ENCODE measurements at regions not wholly inside any gene's neighbourhood (a gene's known extent, or its start where the extent isn't known, plus 50 kb on each side); places are given as distances from the start of the nearest gene placed in this dataset.
"Not testable (repeated sequence)": the region's sequence is repeated elsewhere in the genome, so short reads cannot be mapped to it uniquely, and the experiment has no call there.

DNA sequence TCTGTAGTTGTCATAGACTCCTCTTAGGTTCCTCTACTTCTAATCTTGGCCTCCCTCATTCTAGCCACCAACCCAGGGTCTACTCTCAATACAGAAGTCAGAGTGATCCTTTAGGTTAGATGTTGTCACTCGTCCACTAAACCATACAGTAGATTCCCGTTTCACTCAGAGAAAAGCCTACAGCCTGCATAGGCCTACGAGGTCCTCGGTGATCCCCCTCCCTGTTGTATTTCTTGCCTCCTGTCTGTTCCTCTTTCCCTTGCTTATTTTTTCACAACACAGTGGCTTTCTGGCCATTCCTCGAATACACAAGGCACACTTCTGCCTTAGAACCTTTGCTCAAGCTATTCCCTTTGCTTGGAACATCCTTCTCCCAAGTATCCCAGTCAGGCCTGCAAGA is 183.0 kb upstream of the PRSS1 start:
- DNase-seq: no peak

DNA sequence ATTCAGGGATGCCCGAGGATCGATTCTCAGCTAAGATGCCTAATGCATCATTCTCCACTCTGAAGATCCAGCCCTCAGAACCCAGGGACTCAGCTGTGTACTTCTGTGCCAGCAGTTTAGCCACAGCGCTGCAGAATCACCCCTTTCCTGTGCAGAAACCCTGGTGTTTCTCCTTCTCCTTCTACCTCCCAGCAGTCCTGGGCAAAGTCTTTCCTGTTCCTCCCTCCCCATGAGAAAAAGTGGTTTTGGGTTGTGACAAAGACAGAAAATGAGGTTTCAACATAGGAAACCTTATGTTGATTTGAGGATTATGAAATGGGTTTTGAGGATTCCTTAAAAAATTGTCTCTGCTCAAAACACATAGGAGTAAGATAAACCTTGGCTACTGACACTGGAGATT is 185.1 kb upstream of the PRSS1 start:
- not testable (repeated sequence) for DNase-seq

DNA sequence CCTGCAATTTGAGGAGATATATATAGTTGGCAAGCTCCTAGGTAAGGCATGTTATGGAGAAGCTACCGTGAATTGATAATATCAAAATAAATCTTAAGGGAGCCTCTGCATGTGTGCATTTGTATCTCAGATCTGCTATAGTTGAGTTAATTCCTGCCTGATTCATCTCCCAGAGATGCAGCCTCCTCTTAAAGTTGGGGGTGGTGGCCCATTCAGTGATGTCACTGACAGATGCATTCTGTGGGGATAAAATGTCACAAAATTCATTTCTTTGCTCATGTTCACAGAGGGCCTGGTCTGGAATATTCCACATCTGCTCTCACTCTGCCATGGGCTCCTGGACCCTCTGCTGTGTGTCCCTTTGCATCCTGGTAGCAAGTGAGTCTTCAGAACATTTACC is 185.8 kb upstream of the PRSS1 start:
- DNase-seq: no peak

DNA sequence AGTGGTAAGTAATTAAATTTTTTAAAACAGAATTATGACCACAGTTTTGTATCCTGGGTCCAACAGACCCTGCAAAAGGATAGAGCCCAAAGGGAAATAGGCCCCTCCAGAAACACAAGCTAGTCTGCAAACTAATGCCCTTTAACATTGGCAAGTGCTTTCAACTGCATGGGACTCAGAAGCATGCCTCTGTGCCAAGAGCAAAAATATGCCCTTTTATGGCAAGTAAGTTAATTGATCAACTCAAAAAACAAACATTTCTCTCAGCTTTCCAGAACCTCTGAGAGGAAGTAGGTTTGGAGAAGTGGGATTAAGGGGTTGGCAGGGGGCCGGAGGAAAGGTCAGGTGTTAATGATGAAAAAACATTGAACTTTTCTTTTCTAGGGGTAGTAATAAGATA is 186.6 kb upstream of the PRSS1 start:
- no peak for DNase-seq

DNA sequence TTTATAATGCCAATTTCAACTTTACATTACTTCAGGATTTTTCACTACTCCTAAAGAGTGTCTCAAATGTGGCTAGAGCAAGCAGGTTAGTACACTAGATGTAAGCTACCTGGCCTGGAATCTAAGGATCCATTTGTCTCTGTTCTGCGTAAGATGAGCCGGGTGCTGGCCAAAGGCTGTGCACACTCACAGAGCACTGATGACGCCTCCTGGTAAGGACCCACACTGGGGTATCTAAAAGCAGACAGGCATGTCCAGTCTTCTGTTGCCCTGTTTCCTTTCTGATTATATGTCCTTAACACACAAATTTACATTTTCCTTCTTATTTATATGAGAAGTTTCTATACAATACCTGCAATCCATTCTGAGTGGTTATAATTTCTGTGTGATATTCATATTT is 187.9 kb upstream of the PRSS1 start:
- not testable (repeated sequence) for DNase-seq

GRCh38 chr7:142560770-142561169 is 188.5 kb upstream of the PRSS1 start:
- not testable (repeated sequence) for DNase-seq

GRCh38 chr7:142560166-142560565 is 189.1 kb upstream of the PRSS1 start:
- no peak for DNase-seq

DNA sequence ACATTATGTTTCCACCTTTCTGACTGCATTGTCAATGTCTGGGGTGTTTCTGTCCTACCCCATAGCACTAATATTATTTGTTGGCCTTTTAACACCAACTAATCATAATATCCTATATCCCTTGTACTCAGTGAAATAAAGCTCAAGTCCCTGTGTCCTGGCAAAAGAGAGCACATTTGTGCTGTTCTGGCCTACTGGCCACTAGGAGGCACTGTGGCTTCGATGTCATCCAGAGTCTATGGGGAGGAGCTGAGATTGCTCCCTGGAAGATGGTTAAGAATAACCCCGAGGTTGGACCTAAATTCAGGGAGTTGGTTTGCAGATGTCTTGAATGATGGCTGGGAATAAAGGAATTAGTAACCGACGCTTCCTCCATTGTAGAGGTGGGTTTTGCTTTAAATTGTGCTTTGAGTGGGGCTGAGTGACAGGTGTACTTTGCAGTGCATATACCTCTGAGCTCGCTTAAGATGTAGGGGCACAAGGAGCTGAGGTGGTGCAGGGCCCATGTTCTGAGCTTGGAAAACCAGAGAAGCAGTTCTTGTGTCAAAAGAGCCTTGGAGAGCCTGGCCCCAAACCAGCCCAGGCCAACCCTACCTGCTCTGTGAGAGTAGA is 191.2 kb upstream of the PRSS1 start:
- peak; percentile 52 to 53 for DNase-seq

DNA sequence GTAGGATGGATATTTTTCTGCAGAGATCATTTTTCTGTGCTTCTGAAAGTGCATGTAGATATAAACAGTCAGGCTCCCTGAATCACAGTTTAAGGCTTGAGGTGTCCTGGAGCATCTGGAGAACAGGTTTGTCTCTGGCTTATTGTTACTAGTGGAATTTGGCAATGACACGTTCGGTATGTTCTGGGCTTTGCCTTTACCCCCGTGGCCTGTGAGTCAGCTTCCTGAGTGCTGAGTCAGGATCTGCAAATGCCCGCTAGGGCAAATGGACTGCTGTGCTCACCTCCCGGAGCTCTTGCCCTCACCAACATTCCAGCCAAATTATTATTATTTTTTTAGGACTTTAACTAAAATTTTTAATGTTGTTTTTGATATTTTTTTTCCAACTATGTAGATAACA is 192.5 kb upstream of the PRSS1 start:
- DNase-seq: peak in 1 of 2 donors; percentile 55

DNA sequence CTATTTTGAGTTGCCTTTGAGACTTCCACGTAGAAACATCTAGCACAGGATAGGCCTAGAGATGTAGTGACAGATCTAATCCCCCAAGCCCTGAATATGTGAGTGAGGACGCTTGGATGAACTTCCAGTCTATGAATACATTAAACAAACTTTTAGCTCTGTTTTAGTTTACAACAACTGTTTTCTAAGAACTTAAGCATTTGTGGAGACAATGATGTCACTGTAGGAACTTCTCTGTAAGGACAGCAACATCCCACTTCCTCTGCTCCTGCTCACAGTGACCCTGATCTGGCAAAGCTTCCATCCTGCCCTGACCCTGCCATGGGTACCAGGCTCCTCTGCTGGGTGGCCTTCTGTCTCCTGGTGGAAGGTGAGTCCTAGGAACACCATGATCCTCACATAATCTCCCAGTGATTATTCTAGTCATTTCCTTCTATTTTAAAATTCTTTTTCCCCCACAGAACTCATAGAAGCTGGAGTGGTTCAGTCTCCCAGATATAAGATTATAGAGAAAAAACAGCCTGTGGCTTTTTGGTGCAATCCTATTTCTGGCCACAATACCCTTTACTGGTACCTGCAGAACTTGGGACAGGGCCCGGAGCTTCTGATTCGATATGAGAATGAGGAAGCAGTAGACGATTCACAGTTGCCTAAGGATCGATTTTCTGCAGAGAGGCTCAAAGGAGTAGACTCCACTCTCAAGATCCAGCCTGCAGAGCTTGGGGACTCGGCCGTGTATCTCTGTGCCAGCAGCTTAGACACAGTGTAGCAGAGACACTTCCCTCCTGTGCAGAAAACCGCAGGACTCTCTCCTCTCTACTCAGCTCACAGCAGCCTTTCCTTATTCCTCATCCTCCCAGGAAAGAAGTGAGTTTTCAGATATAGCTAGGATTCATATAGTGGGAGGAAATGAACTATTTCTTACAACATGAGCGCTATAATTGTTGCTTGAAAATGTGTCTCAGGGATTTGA is 194.4 kb upstream of the PRSS1 start:
- DNase-seq: no peak

- DNase-seq: no peak
These were observed 196.1 kb upstream of the PRSS1 start for GRCh38 chr7:142553216-142553615.

- DNase-seq: no peak
These were observed 200.3 kb upstream of the PRSS1 start for GRCh38 chr7:142548978-142549377.

GRCh38 chr7:142546452-142546851 is 202.8 kb upstream of the PRSS1 start:
- no peak for DNase-seq

DNA sequence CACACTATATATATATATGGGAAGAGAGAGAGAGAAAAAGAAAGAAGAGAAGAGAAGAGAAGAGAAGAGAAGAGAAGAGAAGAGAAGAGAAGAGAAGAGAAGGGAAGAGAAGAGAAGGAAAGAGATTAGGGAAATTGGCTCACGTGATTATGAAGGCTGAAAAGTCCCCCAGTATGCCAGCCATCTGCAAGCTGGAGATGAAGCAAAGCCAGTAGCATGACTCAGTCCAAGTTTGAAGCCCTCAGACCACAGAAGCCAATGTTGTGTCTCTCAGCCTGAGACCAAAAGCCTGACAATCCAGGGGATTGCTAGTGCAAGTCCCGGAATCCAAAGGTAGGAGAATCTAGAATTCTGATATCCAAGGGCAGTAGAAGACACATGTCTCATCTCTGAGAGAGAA is 206.3 kb upstream of the PRSS1 start:
- DNase-seq: no peak

DNA sequence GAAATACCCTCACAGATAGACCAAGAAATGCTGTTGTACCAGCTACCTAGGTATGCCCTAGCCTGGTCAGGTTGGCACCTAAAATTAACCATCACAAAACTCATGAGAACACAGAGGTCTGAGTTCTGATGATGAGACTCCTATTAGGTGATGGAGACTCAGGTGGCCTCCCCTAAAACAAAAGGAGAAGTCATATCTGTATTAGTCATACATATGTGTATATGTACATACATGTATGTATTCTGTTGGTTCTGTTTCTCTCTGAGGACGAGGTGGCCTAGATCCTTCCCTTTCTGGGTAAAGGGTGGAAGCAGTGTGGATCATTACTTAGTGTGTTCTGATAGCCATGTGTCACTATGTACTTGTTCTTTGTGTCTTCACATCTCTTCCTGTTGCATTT is 207.2 kb upstream of the PRSS1 start:
- no peak for DNase-seq

- DNase-seq: no peak
These were observed 208.9 kb upstream of the PRSS1 start for GRCh38 chr7:142540371-142540770.

DNA sequence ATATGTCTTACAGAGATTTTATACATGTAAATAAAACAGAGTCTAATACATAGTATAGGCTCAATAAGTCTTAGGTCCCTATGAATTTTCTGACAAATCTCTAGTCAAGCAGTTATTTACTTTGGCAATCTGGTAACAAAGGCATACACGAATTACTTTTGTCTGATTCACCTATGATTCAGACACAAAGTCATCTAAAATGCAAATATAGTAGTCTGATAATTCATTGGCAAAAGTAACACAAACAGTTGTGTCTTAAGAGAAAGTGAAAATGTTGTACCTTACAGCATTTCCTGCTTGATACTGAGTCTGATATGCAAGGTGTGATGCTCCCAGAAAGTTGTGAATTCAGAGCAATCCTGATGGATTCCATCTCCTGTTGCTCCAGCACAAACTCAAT is 209.4 kb upstream of the PRSS1 start:
- no peak for DNase-seq

DNA sequence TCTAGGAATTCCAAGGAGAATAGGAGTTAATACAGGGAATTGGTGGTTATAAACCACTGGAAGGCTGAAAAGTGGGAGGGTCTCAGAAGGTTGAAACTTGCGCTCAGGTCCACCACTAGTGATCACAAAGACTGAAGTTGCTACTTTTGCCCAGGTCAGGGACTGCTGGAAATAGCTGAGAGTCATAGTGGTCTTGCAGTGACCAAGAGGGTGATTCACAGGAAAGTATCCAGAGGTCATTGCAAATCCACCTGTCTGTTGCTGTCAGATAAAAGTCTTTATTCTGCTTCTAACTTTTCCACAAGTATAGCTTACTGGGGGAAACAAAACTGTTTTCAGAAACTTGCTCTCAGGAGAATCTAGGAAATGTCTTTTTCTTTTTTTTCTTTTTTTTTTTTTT is 211.5 kb upstream of the PRSS1 start:
- no peak for DNase-seq

GRCh38 chr7:142535123-142535779 is 214.0 kb upstream of the PRSS1 start:
- DNase-seq: peak; percentile 71 to 74

GRCh38 chr7:142534726-142535122 is 214.5 kb upstream of the PRSS1 start:
- no peak for DNase-seq

DNA sequence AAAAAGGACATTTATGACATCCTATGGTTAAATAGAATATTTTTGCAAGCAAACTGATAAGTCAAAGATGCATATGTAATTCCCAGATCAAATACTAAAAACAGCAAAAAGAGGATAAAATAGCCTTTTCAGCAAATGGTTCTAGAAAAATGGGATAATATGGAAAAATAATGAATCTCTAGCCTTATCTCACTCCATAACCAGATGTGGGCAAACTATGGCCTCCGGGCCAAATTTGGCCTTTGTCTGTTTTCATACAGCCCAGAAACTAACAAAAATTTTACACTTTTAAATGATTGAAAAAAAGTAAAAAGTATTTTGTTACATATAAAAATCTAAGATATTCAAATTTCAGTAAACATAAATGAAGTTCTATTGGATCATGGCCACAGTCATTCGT is 215.4 kb upstream of the PRSS1 start:
- DNase-seq: no peak

DNA sequence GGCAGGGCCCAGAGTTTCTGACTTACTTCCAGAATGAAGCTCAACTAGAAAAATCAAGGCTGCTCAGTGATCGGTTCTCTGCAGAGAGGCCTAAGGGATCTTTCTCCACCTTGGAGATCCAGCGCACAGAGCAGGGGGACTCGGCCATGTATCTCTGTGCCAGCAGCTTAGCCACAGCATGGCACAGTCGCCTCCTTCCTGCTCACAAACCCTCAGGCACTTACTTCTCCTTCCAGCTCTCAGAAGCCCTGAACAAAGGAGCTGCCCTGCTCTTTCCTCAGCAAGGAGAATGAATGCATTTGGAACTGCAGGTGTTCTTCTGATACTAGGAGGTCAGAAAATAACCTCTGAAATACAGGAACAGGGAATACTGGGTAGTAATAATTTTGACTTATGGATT is 219.7 kb upstream of the PRSS1 start:
- no peak for DNase-seq

- DNase-seq: no peak
These were observed 220.5 kb upstream of the PRSS1 start for GRCh38 chr7:142528608-142529408.

All from CD4-positive, alpha-beta T cell treated with Interleukin-4 for 1 hour (primary cell).